ENCODE measurements at regions not wholly inside any gene's neighbourhood (a gene's known extent, or its start where the extent isn't known, plus 50 kb on each side); places are given as distances from the start of the nearest gene placed in this dataset.

GRCh38 chr15:96184297-96184696 is 146.2 kb upstream of the NR2F2 start:
- no peak overlapping the region for H3K4me3 ChIP-seq
- H3K27me3 ChIP-seq (ENCODE audit: insufficient read depth) = no peaks in the 10 kb centered on the region
- no peak for ATAC-seq
- TF ChIP-seq NANOG (IDR thresholded peaks at IDR 0.05; ENCODE audit: borderline replicate concordance) (no peak), JUNB (IDR thresholded peaks at IDR 0.05; ENCODE audit: unreplicated experiment) (no peak), ETS1 (IDR thresholded peaks at IDR 0.05) (no peak), EZH2phosphoT487 (IDR thresholded peaks at IDR 0.05; ENCODE audit: unreplicated experiment) (no peak), ZNF462 (CRISPR knock-in tag; IDR thresholded peaks at IDR 0.05) (no peak), POLR2AphosphoS5 (IDR thresholded peaks at IDR 0.05; ENCODE audit: low read depth) (no peak), REST (IDR thresholded peaks at IDR 0.05; ENCODE audit: unreplicated experiment) (no peak), CTCF (conservative IDR thresholded peaks at IDR 0.05; ENCODE audit: low read depth in 2 of 2) (no peak), ZNF114 (CRISPR knock-in tag; IDR thresholded peaks at IDR 0.05) (no peak), ZNF331 (CRISPR knock-in tag; IDR thresholded peaks at IDR 0.05; ENCODE audit: low read depth) (no peak), CREB1 (CRISPR knock-in tag; IDR thresholded peaks at IDR 0.05; ENCODE audit: low read depth) (no peak)
- H3K27ac Mint-ChIP-seq = no peak overlapping the region
- H3K4me1 ChIP-seq (ENCODE audit: insufficient read depth) = peaks cover 35% of the 10 kb centered on the region
- no peak overlapping the region for H2AFZ ChIP-seq
- no peaks in the 10 kb centered on the region for H3F3A ChIP-seq (replicated peaks; ENCODE audit: low read depth)
- no peaks in the 10 kb centered on the region for H3K36me3 ChIP-seq (ENCODE audit: insufficient read depth)
- no peak for DNase-seq (ENCODE audit: low spot score)
- no peaks in the 10 kb centered on the region for H3K79me2 ChIP-seq (replicated peaks; ENCODE audit: insufficient read depth)
- no peaks in the 10 kb centered on the region for H3K9me3 Mint-ChIP-seq
- H4K20me1 ChIP-seq (replicated peaks; ENCODE audit: insufficient read depth) = no peaks in the 10 kb centered on the region
- peaks cover 44% of the 10 kb centered on the region for H3K4me1 Mint-ChIP-seq
- H3K27me3 Mint-ChIP-seq (ENCODE audit: insufficient read depth, low read depth, poor library complexity) = peaks cover 3% of the 10 kb centered on the region
- H3K9me2 ChIP-seq (ENCODE audit: insufficient read depth) = no peaks in the 10 kb centered on the region
- H3K27ac ChIP-seq (ENCODE audit: low read depth) = no peak overlapping the region
- no peak overlapping the region for H3K4me3 Mint-ChIP-seq
- H3K36me3 Mint-ChIP-seq (ENCODE audit: low read depth) = no peaks in the 10 kb centered on the region
- no peak overlapping the region for H3K4me2 ChIP-seq
